Activated B cell treated with CpG ODN at 0.5 μM for 24 hours (primary cell): ENCODE measurements at regions not wholly inside any gene's neighbourhood (a gene's known extent, or its start where the extent isn't known, plus 50 kb on each side); places are given as distances from the start of the nearest gene placed in this dataset.

Experiments
- ATAC-seq: fragments of 200-7000 bp; cut with Tn5 transposase; one replicate; pipeline ENCODE4 v1.10.0; 2021; ENCODE audit warnings: low read depth, mild to moderate bottlenecking, moderate library complexity
- CTCF ChIA-PET: fragments of 350-600 bp; sonication (Branson Sonifier 250); formaldehyde crosslinking; loops from one replicate; lab custom pipeline; 2021; ENCODE audit warnings: antibody characterized with exemption; lab: Charles Lee
- POLR2A ChIA-PET: fragments of 350-600 bp; sonication (Branson Sonifier 250); formaldehyde crosslinking; loops from one replicate; lab custom pipeline; 2021; ENCODE audit warnings: antibody characterized with exemption; lab: Charles Lee
- DNase-seq: peaks from one replicate; pipeline ENCODE4 v3.0.0; 2022
- H3K27ac Mint-ChIP-seq: one replicate; pipeline ENCODE4 v1.8.0; 2020; ENCODE audit warnings: mixed read lengths
- H3K27me3 Mint-ChIP-seq: one replicate; pipeline ENCODE4 v1.8.0; 2021; ENCODE audit warnings: mixed read lengths
- H3K36me3 Mint-ChIP-seq: one replicate; pipeline ENCODE4 v1.8.0; 2021; ENCODE audit warnings: low read depth, mixed read lengths
- H3K4me1 Mint-ChIP-seq: one replicate; pipeline ENCODE4 v1.8.0; 2021; ENCODE audit warnings: mixed read lengths
- H3K4me3 Mint-ChIP-seq: one replicate; pipeline ENCODE4 v1.8.0; 2020; ENCODE audit warnings: mild to moderate bottlenecking, mixed read lengths
- H3K9me3 Mint-ChIP-seq: one replicate; pipeline ENCODE4 v1.8.0; 2020; ENCODE audit warnings: mixed read lengths
- CTCF ChIP-seq: fragments of 200-600 bp; IDR thresholded peaks from one replicate; pipeline ENCODE4 v1.8.0; 2022; ENCODE audit warnings: antibody characterized with exemption, mild to moderate bottlenecking
- intact Hi-C: fragments of 100-400 bp; cut with micrococcal nuclease; formaldehyde crosslinking; loops from one replicate; pipeline ENCODE4 v1.15.1; 2024

- H3K4me3 Mint-ChIP-seq: no peak overlapping the region
- H3K27ac Mint-ChIP-seq: no peak overlapping the region
- no peaks in the 10 kb centered on the region for H3K36me3 Mint-ChIP-seq
- ChIA-PET POLR2A (no interaction called here), CTCF (no interaction called here)
- ATAC-seq: no peak
- peaks cover 9% of the 10 kb centered on the region for H3K9me3 Mint-ChIP-seq
- no peaks in the 10 kb centered on the region for H3K27me3 Mint-ChIP-seq
- no peak for TF ChIP-seq CTCF
- H3K4me1 Mint-ChIP-seq: no peaks in the 10 kb centered on the region
- DNase-seq: no peak
- intact Hi-C loops: no loop called here
Measured at GRCh38 chr4:125749354-125749753, 434.6 kb downstream of the FAT4 start.

GRCh38 chr4:125750399-125750798, 435.6 kb downstream of the FAT4 start:
- no peak for DNase-seq
- Mint-ChIP-seq H3K27me3 (no peaks in the 10 kb centered on the region), H3K36me3 (no peaks in the 10 kb centered on the region), H3K27ac (no peak overlapping the region), H3K4me1 (no peaks in the 10 kb centered on the region), H3K9me3 (peaks cover 9% of the 10 kb centered on the region), H3K4me3 (no peak overlapping the region)
- POLR2A ChIA-PET: no interaction called here
- TF ChIP-seq CTCF: no peak
- CTCF ChIA-PET: no interaction called here
- intact Hi-C loops: no loop called here
- ATAC-seq: no peak

- H3K27ac Mint-ChIP-seq: no peak overlapping the region
- H3K27me3 Mint-ChIP-seq: no peaks in the 10 kb centered on the region
- ATAC-seq (no peak), DNase-seq (no peak)
- POLR2A ChIA-PET: no interaction called here
- no peaks in the 10 kb centered on the region for H3K36me3 Mint-ChIP-seq
- no peak for TF ChIP-seq CTCF
- H3K9me3 Mint-ChIP-seq: peaks cover 9% of the 10 kb centered on the region
- CTCF ChIA-PET: no interaction called here
- H3K4me3 Mint-ChIP-seq: no peak overlapping the region
- no peaks in the 10 kb centered on the region for H3K4me1 Mint-ChIP-seq
- intact Hi-C loops: no loop called here
Measured at GRCh38 chr4:125750828-125751466, 436.2 kb downstream of the FAT4 start.

- H3K27ac Mint-ChIP-seq: no peak overlapping the region
- no peaks in the 10 kb centered on the region for H3K4me1 Mint-ChIP-seq
- H3K27me3 Mint-ChIP-seq: no peaks in the 10 kb centered on the region
- ChIA-PET POLR2A (no interaction called here), CTCF (no interaction called here)
- intact Hi-C loops: no loop called here
- ATAC-seq (no peak), DNase-seq (no peak)
- no peak overlapping the region for H3K4me3 Mint-ChIP-seq
- no peaks in the 10 kb centered on the region for H3K9me3 Mint-ChIP-seq
- no peak for TF ChIP-seq CTCF
- no peaks in the 10 kb centered on the region for H3K36me3 Mint-ChIP-seq
Measured at GRCh38 chr4:125758438-125758837, 443.7 kb downstream of the FAT4 start.

- POLR2A ChIA-PET: no interaction called here
- H3K4me1 Mint-ChIP-seq: no peaks in the 10 kb centered on the region
- no peak for ATAC-seq
- H3K9me3 Mint-ChIP-seq: no peaks in the 10 kb centered on the region
- no peak overlapping the region for H3K27ac Mint-ChIP-seq
- DNase-seq: no peak
- H3K27me3 Mint-ChIP-seq: no peaks in the 10 kb centered on the region
- intact Hi-C loops: no loop called here
- no peak overlapping the region for H3K4me3 Mint-ChIP-seq
- H3K36me3 Mint-ChIP-seq: no peaks in the 10 kb centered on the region
- CTCF ChIA-PET: no interaction called here
- no peak for TF ChIP-seq CTCF
Measured at GRCh38 chr4:125760201-125760819, 445.6 kb downstream of the FAT4 start.
